Fibroblast of mammary gland (primary cell): ENCODE measurements at regions not wholly inside any gene's neighbourhood (a gene's known extent, or its start where the extent isn't known, plus 50 kb on each side); places are given as distances from the start of the nearest gene placed in this dataset.
A peak's percentile ranks its signal among the peaks of the same experiment; 100 is the strongest.
"Not testable (repeated sequence)": the region's sequence is repeated elsewhere in the genome, so short reads cannot be mapped to it uniquely, and the experiment has no call there.

ENCODE experiments used
- DNase-seq: peaks from one replicate; pipeline ENCODE4 v3.0.0-alpha.2; 2010; ENCODE audit warnings: low read depth
- H3K4me3 ChIP-seq: 2 replicates; pipeline ENCODE4 v1.5.1; 2011; ENCODE audit warnings: low read depth, mild to moderate bottlenecking, low read length, moderate library complexity; ENCODE audit not compliant: control insufficient read depth
- TF ChIP-seq, protein P1 (sequence below): conservative IDR thresholded peaks from 2 replicates; pipeline ENCODE4 v1.5.1; 2011; ENCODE audit warnings: low read depth, low read length, inconsistent platforms; ENCODE audit not compliant: control insufficient read depth, insufficient read depth

DNA sequence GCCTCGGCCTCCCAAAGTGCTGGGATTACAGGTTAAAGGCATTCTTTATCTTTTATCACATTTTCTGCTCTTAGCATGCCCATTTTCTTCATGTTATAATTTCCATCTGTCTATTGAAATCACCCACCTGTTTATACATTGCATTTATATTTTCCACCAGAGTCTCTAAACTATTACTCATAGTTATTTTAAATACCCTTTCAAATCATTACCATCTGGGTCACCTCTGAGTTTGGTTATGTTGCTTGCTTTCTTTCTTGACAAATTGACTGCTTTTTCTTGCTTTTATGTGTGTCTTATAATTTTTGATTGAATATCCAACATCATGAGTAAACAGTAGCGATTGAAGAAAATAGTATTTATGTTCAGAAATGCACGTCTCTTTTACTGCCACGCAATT lies 71.4 kb downstream of the TMEM270 start:
- TF ChIP-seq, protein P1, sequence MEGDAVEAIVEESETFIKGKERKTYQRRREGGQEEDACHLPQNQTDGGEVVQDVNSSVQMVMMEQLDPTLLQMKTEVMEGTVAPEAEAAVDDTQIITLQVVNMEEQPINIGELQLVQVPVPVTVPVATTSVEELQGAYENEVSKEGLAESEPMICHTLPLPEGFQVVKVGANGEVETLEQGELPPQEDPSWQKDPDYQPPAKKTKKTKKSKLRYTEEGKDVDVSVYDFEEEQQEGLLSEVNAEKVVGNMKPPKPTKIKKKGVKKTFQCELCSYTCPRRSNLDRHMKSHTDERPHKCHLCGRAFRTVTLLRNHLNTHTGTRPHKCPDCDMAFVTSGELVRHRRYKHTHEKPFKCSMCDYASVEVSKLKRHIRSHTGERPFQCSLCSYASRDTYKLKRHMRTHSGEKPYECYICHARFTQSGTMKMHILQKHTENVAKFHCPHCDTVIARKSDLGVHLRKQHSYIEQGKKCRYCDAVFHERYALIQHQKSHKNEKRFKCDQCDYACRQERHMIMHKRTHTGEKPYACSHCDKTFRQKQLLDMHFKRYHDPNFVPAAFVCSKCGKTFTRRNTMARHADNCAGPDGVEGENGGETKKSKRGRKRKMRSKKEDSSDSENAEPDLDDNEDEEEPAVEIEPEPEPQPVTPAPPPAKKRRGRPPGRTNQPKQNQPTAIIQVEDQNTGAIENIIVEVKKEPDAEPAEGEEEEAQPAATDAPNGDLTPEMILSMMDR = no peak
- H3K4me3 ChIP-seq = no peak overlapping the region
- peak; percentile 17 for DNase-seq

DNA sequence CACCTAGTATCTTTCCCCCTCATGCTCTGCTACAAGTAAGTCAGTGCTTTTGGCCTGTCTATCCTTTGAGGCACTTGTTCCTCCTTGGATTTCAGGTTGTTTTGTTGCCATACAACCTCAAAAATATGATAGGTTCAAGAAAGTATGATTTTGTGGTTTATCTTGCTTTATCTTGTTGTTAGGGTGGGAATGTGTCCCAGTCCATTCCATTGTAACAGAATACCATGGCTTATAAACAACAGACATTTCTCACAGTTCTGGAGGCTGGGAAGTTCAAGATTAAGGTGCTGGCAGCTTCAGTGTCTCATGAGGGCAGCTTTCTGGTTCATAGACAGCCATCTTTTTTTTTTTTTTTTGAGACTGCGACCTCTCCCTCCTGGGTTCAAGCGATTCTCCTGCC lies 72.1 kb downstream of the TMEM270 start:
- TF ChIP-seq, protein P1 = no peak
- no peak for DNase-seq
- H3K4me3 ChIP-seq = no peak overlapping the region

DNA sequence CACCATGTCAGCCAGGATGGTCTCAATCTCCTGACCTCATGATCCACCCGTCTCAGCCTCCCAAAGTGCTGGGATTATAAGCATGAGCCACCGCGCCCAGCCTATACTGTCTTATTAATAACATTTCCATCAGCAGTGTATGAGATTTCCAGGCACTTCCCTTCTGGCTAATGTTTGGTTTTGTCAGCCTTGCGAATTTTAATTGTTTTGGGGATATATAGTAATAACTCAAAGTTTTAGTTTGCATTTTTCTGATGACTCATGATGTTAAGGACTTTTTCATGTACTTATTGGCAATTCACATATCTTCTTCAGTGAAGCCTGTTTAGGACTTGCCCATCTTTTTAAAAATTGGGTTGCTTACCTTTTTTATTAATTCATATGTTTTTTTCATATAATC lies 76.0 kb downstream of the TMEM270 start:
- DNase-seq = peak; percentile 30
- TF ChIP-seq, protein P1 = no peak
- no peak overlapping the region for H3K4me3 ChIP-seq

DNA sequence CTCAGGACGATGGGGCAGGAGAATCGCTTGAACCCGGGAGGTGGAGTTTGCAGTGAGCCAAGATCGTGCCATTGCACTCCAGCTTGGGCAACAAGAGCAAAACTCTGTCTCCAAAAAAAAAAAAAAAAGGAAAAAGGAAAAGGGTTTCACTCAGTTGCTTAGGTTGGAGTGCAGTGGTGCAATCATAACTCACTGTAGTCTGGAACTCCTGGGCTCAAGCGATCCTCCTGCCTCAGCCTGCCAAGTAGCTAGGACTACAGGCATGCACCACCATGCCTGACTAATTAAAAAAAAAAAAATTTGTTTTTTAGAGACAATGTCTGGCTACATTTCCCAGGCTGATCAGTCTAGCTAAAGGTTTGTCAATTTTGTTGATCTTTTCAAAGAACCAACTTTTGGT lies 76.7 kb downstream of the TMEM270 start:
- DNase-seq = peak; percentile 54
- not testable (repeated sequence) for H3K4me3 ChIP-seq

DNA sequence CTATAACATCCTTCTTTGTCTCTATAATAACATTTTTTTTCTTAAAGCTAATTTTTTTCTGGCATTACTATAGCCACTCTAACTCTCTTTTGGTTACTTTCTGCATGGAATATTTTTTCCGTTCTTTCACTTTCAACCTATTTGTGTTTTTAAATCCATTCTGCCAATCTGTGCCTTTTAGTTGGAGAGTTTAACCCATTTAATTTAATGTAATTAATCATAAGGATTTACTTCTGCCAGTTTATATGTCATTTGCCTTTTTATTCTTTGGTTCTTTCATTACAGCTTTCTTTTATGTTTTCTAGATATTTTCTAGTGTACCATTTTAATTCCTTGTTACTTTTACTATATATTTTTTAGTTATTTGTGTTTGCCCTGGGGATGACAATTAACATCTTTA lies 78.6 kb downstream of the TMEM270 start:
- DNase-seq = no peak
- TF ChIP-seq, protein P1 = no peak
- H3K4me3 ChIP-seq = no peak overlapping the region

DNA sequence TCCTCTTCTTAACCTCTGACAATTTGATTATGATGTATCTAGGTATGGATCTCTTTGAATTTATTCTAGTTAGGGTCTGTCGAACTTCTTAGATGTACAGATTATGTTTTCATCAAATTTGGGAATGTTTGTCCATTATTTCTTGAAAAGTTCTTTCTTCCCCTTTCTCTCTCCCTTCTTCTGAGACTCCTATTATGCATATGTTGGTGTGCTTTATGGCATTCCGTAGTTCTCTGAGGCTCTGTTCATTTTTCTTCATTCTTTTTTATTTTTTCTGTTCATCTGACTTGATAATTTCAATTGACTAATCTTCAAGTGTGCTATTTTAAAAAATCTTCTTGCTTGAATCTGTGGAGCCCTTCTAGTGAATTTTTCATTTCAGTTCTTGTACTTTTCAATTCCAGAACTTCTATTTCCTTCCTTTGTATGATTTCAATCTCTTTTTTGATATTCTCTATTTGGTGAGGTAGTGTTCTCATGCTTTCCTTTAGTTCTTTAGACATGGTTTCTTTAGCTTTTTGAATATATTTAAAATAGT lies 79.8 kb downstream of the TMEM270 start:
- no peak overlapping the region for H3K4me3 ChIP-seq
- TF ChIP-seq, protein P1 = no peak
- no peak for DNase-seq

DNA sequence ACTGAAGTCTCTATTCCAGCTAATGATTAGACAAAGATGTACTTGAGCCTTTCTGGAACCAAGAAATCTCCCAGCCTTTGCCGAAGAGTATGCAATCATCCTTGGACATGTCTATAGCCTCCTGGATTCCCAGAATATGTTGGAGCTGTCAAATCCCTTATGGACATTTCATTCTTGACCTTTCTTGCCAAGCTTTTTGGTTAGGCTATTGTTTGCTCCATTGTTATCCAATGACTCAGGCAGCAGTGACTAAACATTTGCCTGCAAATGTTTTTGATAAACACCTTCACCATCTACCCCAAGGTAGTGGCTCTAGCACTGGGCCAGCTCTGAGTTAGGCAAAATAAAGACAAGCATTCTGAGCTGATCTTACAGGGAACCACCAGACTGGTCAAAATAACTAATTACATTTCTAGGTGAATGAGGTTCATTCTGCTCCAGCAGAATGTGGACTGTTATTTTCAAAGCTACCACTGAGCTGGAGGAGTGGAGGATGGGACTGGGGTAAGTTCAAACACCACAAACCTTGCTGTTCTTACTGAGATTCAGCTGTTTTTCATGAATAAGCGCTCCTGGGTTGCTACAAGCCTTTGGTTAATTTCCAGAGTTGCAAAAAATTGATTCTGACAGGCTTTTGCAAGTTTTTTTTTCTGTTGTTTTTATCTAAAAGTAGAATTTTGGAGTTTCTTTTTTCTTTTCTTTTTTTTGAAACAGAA lies 81.0 kb downstream of the TMEM270 start:
- DNase-seq = peak; percentile 81
- H3K4me3 ChIP-seq = no peak overlapping the region
- TF ChIP-seq, protein P1 = no peak
